PC-9 (cell line): ENCODE measurements at regions not wholly inside any gene's neighbourhood (a gene's known extent, or its start where the extent isn't known, plus 50 kb on each side); places are given as distances from the start of the nearest gene placed in this dataset.

Experiments used
- EZH2 ChIP-seq: fragments of 200-600 bp; sonication (generic); IDR thresholded peaks from 2 replicates; pipeline ENCODE4 v1.8.0; 2017; ENCODE audit warnings: antibody characterized with exemption, low read depth
- TF ChIP-seq, protein P1 (sequence below): fragments of 200-600 bp; sonication (generic); conservative IDR thresholded peaks from 2 replicates; pipeline ENCODE4 v1.6.1; 2017; ENCODE audit warnings: mixed run types, antibody characterized with exemption, mild to moderate bottlenecking, moderate library complexity

DNA sequence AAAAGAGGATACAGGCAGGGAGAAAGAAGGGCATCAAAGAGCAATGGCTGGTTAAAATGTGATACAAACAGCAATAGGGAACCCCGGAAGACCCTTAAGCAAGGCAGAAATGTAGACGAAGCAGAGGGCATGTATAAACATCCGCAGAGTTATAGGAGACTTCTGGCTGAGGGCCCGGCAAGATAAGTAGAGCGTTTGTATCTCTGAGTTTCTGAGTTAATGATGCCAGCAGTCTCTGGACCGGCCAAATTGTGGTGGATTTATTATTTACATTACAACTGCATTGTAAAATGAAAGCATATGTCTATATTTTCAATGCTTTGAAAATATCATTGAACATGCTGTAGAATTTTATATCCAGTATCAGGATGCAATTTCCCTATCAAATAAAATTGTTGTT is 148.0 kb upstream of the KCTD1 start:
- TF ChIP-seq, protein P1, sequence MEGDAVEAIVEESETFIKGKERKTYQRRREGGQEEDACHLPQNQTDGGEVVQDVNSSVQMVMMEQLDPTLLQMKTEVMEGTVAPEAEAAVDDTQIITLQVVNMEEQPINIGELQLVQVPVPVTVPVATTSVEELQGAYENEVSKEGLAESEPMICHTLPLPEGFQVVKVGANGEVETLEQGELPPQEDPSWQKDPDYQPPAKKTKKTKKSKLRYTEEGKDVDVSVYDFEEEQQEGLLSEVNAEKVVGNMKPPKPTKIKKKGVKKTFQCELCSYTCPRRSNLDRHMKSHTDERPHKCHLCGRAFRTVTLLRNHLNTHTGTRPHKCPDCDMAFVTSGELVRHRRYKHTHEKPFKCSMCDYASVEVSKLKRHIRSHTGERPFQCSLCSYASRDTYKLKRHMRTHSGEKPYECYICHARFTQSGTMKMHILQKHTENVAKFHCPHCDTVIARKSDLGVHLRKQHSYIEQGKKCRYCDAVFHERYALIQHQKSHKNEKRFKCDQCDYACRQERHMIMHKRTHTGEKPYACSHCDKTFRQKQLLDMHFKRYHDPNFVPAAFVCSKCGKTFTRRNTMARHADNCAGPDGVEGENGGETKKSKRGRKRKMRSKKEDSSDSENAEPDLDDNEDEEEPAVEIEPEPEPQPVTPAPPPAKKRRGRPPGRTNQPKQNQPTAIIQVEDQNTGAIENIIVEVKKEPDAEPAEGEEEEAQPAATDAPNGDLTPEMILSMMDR, result no peak
- no peak for TF ChIP-seq EZH2
